ENCODE measurements at regions not wholly inside any gene's neighbourhood (a gene's known extent, or its start where the extent isn't known, plus 50 kb on each side); places are given as distances from the start of the nearest gene placed in this dataset.
A peak's percentile ranks its signal among the peaks of the same experiment; 100 is the strongest.

GRCh38 chr2:191738003-191738402 lies 60.1 kb downstream of the NABP1 start:
- in situ Hi-C loops (cut with MboI; ENCODE audit: low pct_unique_long_range_greater_than_20kb in 2 of 9, low sequenced_read_pairs in 9 of 9, unreplicated experiment in 9 of 9) = no loop called here
- 40 to 100% (median 93%) methylated on average over 1 to 3 of the region's 3 CpGs for WGBS, 10 experiments
- H3K4me3 ChIP-seq = no peak overlapping the region
- ATAC-seq (replicated peaks in 6 of 8) = no peak
- H3K27ac ChIP-seq = no peak overlapping the region
- H3K4me1 ChIP-seq (replicated peaks in 1 of 2) = peaks cover 0 to 3% of the 10 kb centered on the region in 2 donors

- Histone ChIP-seq H3K4me3 (no peak overlapping the region), H3K4me1 (replicated peaks in 1 of 2) (peaks cover 0 to 3% of the 10 kb centered on the region in 2 donors), H3K27ac (no peak overlapping the region)
- peak in 3 of 8 experiments; percentile 36 to 64 (median 46) for ATAC-seq (replicated peaks in 6 of 8)
- in situ Hi-C loops (cut with MboI; ENCODE audit: low pct_unique_long_range_greater_than_20kb in 2 of 9, low sequenced_read_pairs in 9 of 9, unreplicated experiment in 9 of 9) = no loop called here
- 38 to 90% (median 60%) methylated on average over 2 to 3 of the region's 3 CpGs; no CpG with 5 or more reads in 1 of the 10 experiments for WGBS, 10 experiments
These were observed 60.7 kb downstream of the NABP1 start for GRCh38 chr2:191738667-191739066.

GRCh38 chr2:191739194-191739593 lies 61.3 kb downstream of the NABP1 start:
- peaks cover 0 to 3% of the 10 kb centered on the region in 2 donors for H3K4me1 ChIP-seq (replicated peaks in 1 of 2)
- 10 to 100% (median 82%) methylated on average over 1 to 3 of the region's 3 CpGs for WGBS, 10 experiments
- H3K4me3 ChIP-seq = no peak overlapping the region
- no peak overlapping the region for H3K27ac ChIP-seq
- peak in 1 of 8 experiments; percentile 76 for ATAC-seq (replicated peaks in 6 of 8)
- in situ Hi-C loops (cut with MboI; ENCODE audit: low pct_unique_long_range_greater_than_20kb in 2 of 9, low sequenced_read_pairs in 9 of 9, unreplicated experiment in 9 of 9) = no loop called here

GRCh38 chr2:191740016-191740419 lies 62.1 kb downstream of the NABP1 start:
- Histone ChIP-seq H3K4me3 (no peak overlapping the region), H3K27ac (no peak overlapping the region), H3K4me1 (replicated peaks in 1 of 2) (peaks cover 0 to 3% of the 10 kb centered on the region in 2 donors)
- no peak for ATAC-seq (replicated peaks in 6 of 8)
- in situ Hi-C loops (cut with MboI; ENCODE audit: low pct_unique_long_range_greater_than_20kb in 2 of 9, low sequenced_read_pairs in 9 of 9, unreplicated experiment in 9 of 9) = no loop called here

GRCh38 chr2:191740759-191741158 lies 62.8 kb downstream of the NABP1 start:
- in situ Hi-C loops (cut with MboI; ENCODE audit: low pct_unique_long_range_greater_than_20kb in 2 of 9, low sequenced_read_pairs in 9 of 9, unreplicated experiment in 9 of 9) = no loop called here
- 40% methylated on average over 1 of the region's 3 CpGs; no CpG with 5 or more reads in 9 of the 10 experiments for WGBS, 10 experiments
- H3K4me1 ChIP-seq (replicated peaks in 1 of 2) = peaks cover 0 to 3% of the 10 kb centered on the region in 2 donors
- ATAC-seq (replicated peaks in 6 of 8) = no peak
- no peak overlapping the region for H3K27ac ChIP-seq
- H3K4me3 ChIP-seq = no peak overlapping the region

- WGBS, 10 experiments = 5 to 86% (median 56%) methylated on average over 1 to 6 of the region's 7 CpGs; no CpG with 5 or more reads in 2 of the 10 experiments
- Histone ChIP-seq H3K4me3 (no peak overlapping the region), H3K4me1 (replicated peaks in 1 of 2) (no peaks in the 10 kb centered on the region), H3K27ac (no peak overlapping the region)
- in situ Hi-C loops (cut with MboI; ENCODE audit: low pct_unique_long_range_greater_than_20kb in 2 of 9, low sequenced_read_pairs in 9 of 9, unreplicated experiment in 9 of 9) = no loop called here
- ATAC-seq (replicated peaks in 6 of 8) = no peak
These were observed 68.6 kb downstream of the NABP1 start for GRCh38 chr2:191746346-191747169.

GRCh38 chr2:191747170-191747530 lies 69.2 kb downstream of the NABP1 start:
- Histone ChIP-seq H3K27ac (no peak overlapping the region), H3K4me3 (no peak overlapping the region), H3K4me1 (replicated peaks in 1 of 2) (no peaks in the 10 kb centered on the region)
- whole genome bisulfite sequencing, 10 experiments = 18 to 100% (median 83%) methylated on average over 1 to 3 of the region's 3 CpGs; no CpG with 5 or more reads in 1 of the 10 experiments
- in situ Hi-C loops (cut with MboI; ENCODE audit: low pct_unique_long_range_greater_than_20kb in 2 of 9, low sequenced_read_pairs in 9 of 9, unreplicated experiment in 9 of 9) = no loop called here
- ATAC-seq (replicated peaks in 6 of 8) = no peak

GRCh38 chr2:191748059-191748461 lies 70.1 kb downstream of the NABP1 start:
- no peak overlapping the region for H3K4me3 ChIP-seq
- no peaks in the 10 kb centered on the region for H3K4me1 ChIP-seq (replicated peaks in 1 of 2)
- no peak overlapping the region for H3K27ac ChIP-seq
- in situ Hi-C loops (cut with MboI; ENCODE audit: low pct_unique_long_range_greater_than_20kb in 2 of 9, low sequenced_read_pairs in 9 of 9, unreplicated experiment in 9 of 9) = no loop called here
- peak in 3 of 8 experiments; percentile 34 to 50 (median 43) for ATAC-seq (replicated peaks in 6 of 8)
- WGBS, 10 experiments = 10 to 100% (median 54%) methylated on average over 1 to 3 of the region's 3 CpGs

GRCh38 chr2:191748528-191749180 lies 70.7 kb downstream of the NABP1 start:
- ATAC-seq (replicated peaks in 6 of 8) = no peak
- H3K4me3 ChIP-seq = no peak overlapping the region
- 0 to 100% (median 50%) methylated on average over 1 of the region's 1 CpG; no CpG with 5 or more reads in 3 of the 10 experiments for WGBS, 10 experiments
- in situ Hi-C loops (cut with MboI; ENCODE audit: low pct_unique_long_range_greater_than_20kb in 2 of 9, low sequenced_read_pairs in 9 of 9, unreplicated experiment in 9 of 9) = no loop called here
- H3K27ac ChIP-seq = no peak overlapping the region
- no peaks in the 10 kb centered on the region for H3K4me1 ChIP-seq (replicated peaks in 1 of 2)

GRCh38 chr2:191749181-191749540 lies 71.2 kb downstream of the NABP1 start:
- no peaks in the 10 kb centered on the region for H3K4me1 ChIP-seq (replicated peaks in 1 of 2)
- in situ Hi-C loops (cut with MboI; ENCODE audit: low pct_unique_long_range_greater_than_20kb in 2 of 9, low sequenced_read_pairs in 9 of 9, unreplicated experiment in 9 of 9) = no loop called here
- ATAC-seq (replicated peaks in 6 of 8) = no peak
- H3K4me3 ChIP-seq = no peak overlapping the region
- WGBS, 10 experiments = 63 to 93% (median 79%) methylated on average over 1 to 4 of the region's 4 CpGs; no CpG with 5 or more reads in 1 of the 10 experiments
- no peak overlapping the region for H3K27ac ChIP-seq

- Histone ChIP-seq H3K27ac (no peak overlapping the region), H3K4me3 (no peak overlapping the region), H3K4me1 (replicated peaks in 1 of 2) (peaks cover 13% of the 10 kb centered on the region in 2 donors)
- WGBS, 10 experiments = 79 to 100% (median 94%) methylated on average over 1 to 3 of the region's 3 CpGs; no CpG with 5 or more reads in 1 of the 10 experiments
- in situ Hi-C loops (cut with MboI; ENCODE audit: low pct_unique_long_range_greater_than_20kb in 2 of 9, low sequenced_read_pairs in 9 of 9, unreplicated experiment in 9 of 9) = no loop called here
- ATAC-seq (replicated peaks in 6 of 8) = no peak
These were observed 76.2 kb downstream of the NABP1 start for GRCh38 chr2:191754103-191754502.

- in situ Hi-C loops (cut with MboI; ENCODE audit: low pct_unique_long_range_greater_than_20kb in 2 of 9, low sequenced_read_pairs in 9 of 9, unreplicated experiment in 9 of 9) = no loop called here
- no peak overlapping the region for H3K4me3 ChIP-seq
- peak in 6 of 8 experiments; percentile 13 to 71 (median 58) for ATAC-seq (replicated peaks in 6 of 8)
- 0 to 88% (median 62%) methylated on average over 1 to 4 of the region's 4 CpGs for WGBS, 10 experiments
- peaks cover 19% of the 10 kb centered on the region in 2 donors for H3K4me1 ChIP-seq (replicated peaks in 1 of 2)
- H3K27ac ChIP-seq = no peak overlapping the region
These were observed 78.8 kb downstream of the NABP1 start for GRCh38 chr2:191756761-191757160.

GRCh38 chr2:191757208-191757607 lies 79.3 kb downstream of the NABP1 start:
- in situ Hi-C loops (cut with MboI; ENCODE audit: low pct_unique_long_range_greater_than_20kb in 2 of 9, low sequenced_read_pairs in 9 of 9, unreplicated experiment in 9 of 9) = no loop called here
- no peak overlapping the region for H3K4me3 ChIP-seq

More at GRCh38 chr2:191757208-191757607, 79.3 kb downstream of the NABP1 start:
- no peak overlapping the region for H3K27ac ChIP-seq
- no peak for ATAC-seq (replicated peaks in 6 of 8)
- 0 to 100% (median 40%) methylated on average over 1 of the region's 1 CpG; no CpG with 5 or more reads in 1 of the 10 experiments for WGBS, 10 experiments
- peaks cover 19% of the 10 kb centered on the region in 2 donors for H3K4me1 ChIP-seq (replicated peaks in 1 of 2)

All from motor neuron (in vitro differentiated cells).